ENCODE measurements at regions not wholly inside any gene's neighbourhood (a gene's known extent, or its start where the extent isn't known, plus 50 kb on each side); places are given as distances from the start of the nearest gene placed in this dataset.

- no peaks in the 10 kb centered on the region for H4K20me1 ChIP-seq (ENCODE audit: control insufficient read depth, extremely low read depth, insufficient read depth, low read length)
- H3K4me1 ChIP-seq (ENCODE audit: control insufficient read depth, extremely low read depth, insufficient read depth, low read length) = no peaks in the 10 kb centered on the region
- no peak for DNase-seq (ENCODE audit: low read depth in 2 of 2)
- H3K27ac ChIP-seq (ENCODE audit: insufficient read depth, low read length) = no peak overlapping the region
- H3K36me3 ChIP-seq (ENCODE audit: control insufficient read depth, insufficient read depth, low read length) = no peaks in the 10 kb centered on the region
- H3K27me3 ChIP-seq (ENCODE audit: control insufficient read depth, insufficient read depth, low read length) = no peaks in the 10 kb centered on the region
- no peak for TF ChIP-seq CTCF (conservative IDR thresholded peaks at IDR 0.05 in 1 of 2, IDR thresholded peaks at IDR 0.05 in 1 of 2; ENCODE audit: low read depth in 1 of 2, low read length in 2 of 2)
- TF ChIP-seq EZH2 (IDR thresholded peaks at IDR 0.05; ENCODE audit: low read length, missing control alignments) = no peak
- no peaks in the 10 kb centered on the region for H3K79me2 ChIP-seq (ENCODE audit: control insufficient read depth, insufficient read depth, low read length)
- H3K9ac ChIP-seq (ENCODE audit: insufficient read depth, low read length) = no peak overlapping the region
- H3K4me2 ChIP-seq (ENCODE audit: extremely low read depth, insufficient read depth, low read length) = no peak overlapping the region
- no peaks in the 10 kb centered on the region for H3K9me3 ChIP-seq (ENCODE audit: control insufficient read depth, insufficient read depth, low read depth, low read length)
- H3K4me3 ChIP-seq (replicated peaks in 1 of 4; ENCODE audit: control extremely low read depth in 1 of 4, insufficient read depth in 1 of 4, low read depth in 3 of 4, low read length in 4 of 4) = no peak overlapping the region
- H2AFZ ChIP-seq (ENCODE audit: low read length) = no peak overlapping the region
Observed at GRCh38 chr18:76052227-76052595, 442.8 kb downstream of the ZNF516 start.

- H3K79me2 ChIP-seq (ENCODE audit: control insufficient read depth, insufficient read depth, low read length) = no peaks in the 10 kb centered on the region
- H3K9ac ChIP-seq (ENCODE audit: insufficient read depth, low read length) = no peak overlapping the region
- H3K36me3 ChIP-seq (ENCODE audit: control insufficient read depth, insufficient read depth, low read length) = no peaks in the 10 kb centered on the region
- no peak overlapping the region for H3K4me2 ChIP-seq (ENCODE audit: extremely low read depth, insufficient read depth, low read length)
- no peak for TF ChIP-seq EZH2 (IDR thresholded peaks at IDR 0.05; ENCODE audit: low read length, missing control alignments)
- TF ChIP-seq CTCF (conservative IDR thresholded peaks at IDR 0.05 in 1 of 2, IDR thresholded peaks at IDR 0.05 in 1 of 2; ENCODE audit: low read depth in 1 of 2, low read length in 2 of 2) = no peak
- no peaks in the 10 kb centered on the region for H4K20me1 ChIP-seq (ENCODE audit: control insufficient read depth, extremely low read depth, insufficient read depth, low read length)
- no peaks in the 10 kb centered on the region for H3K4me1 ChIP-seq (ENCODE audit: control insufficient read depth, extremely low read depth, insufficient read depth, low read length)
- no peaks in the 10 kb centered on the region for H3K9me3 ChIP-seq (ENCODE audit: control insufficient read depth, insufficient read depth, low read depth, low read length)
- H3K27ac ChIP-seq (ENCODE audit: insufficient read depth, low read length) = no peak overlapping the region
- H3K4me3 ChIP-seq (replicated peaks in 1 of 4; ENCODE audit: control extremely low read depth in 1 of 4, insufficient read depth in 1 of 4, low read depth in 3 of 4, low read length in 4 of 4) = no peak overlapping the region
- no peak for DNase-seq (ENCODE audit: low read depth in 2 of 2)
- H3K27me3 ChIP-seq (ENCODE audit: control insufficient read depth, insufficient read depth, low read length) = no peaks in the 10 kb centered on the region
- H2AFZ ChIP-seq (ENCODE audit: low read length) = no peak overlapping the region
Observed at GRCh38 chr18:76051396-76052226, 443.4 kb downstream of the ZNF516 start.

GRCh38 chr18:76046221-76046620, 448.8 kb downstream of the ZNF516 start:
- DNase-seq (ENCODE audit: low read depth in 2 of 2) = no peak
- Histone ChIP-seq H3K36me3 (ENCODE audit: control insufficient read depth, insufficient read depth, low read length) (no peaks in the 10 kb centered on the region), H3K4me3 (replicated peaks in 1 of 4; ENCODE audit: control extremely low read depth in 1 of 4, insufficient read depth in 1 of 4, low read depth in 3 of 4, low read length in 4 of 4) (no peak overlapping the region), H3K79me2 (ENCODE audit: control insufficient read depth, insufficient read depth, low read length) (no peaks in the 10 kb centered on the region), H4K20me1 (ENCODE audit: control insufficient read depth, extremely low read depth, insufficient read depth, low read length) (no peaks in the 10 kb centered on the region), H3K9me3 (ENCODE audit: control insufficient read depth, insufficient read depth, low read depth, low read length) (no peaks in the 10 kb centered on the region), H3K9ac (ENCODE audit: insufficient read depth, low read length) (no peak overlapping the region), H3K4me1 (ENCODE audit: control insufficient read depth, extremely low read depth, insufficient read depth, low read length) (no peaks in the 10 kb centered on the region), H3K4me2 (ENCODE audit: extremely low read depth, insufficient read depth, low read length) (no peak overlapping the region), H3K27me3 (ENCODE audit: control insufficient read depth, insufficient read depth, low read length) (no peaks in the 10 kb centered on the region), H3K27ac (ENCODE audit: insufficient read depth, low read length) (no peak overlapping the region), H2AFZ (ENCODE audit: low read length) (no peak overlapping the region)
- TF ChIP-seq EZH2 (IDR thresholded peaks at IDR 0.05; ENCODE audit: low read length, missing control alignments) (no peak), CTCF (conservative IDR thresholded peaks at IDR 0.05 in 1 of 2, IDR thresholded peaks at IDR 0.05 in 1 of 2; ENCODE audit: low read depth in 1 of 2, low read length in 2 of 2) (no peak)

Measured in fibroblast of lung (primary cell).